Esophagus muscularis mucosa (tissue), 4 donors: ENCODE measurements at regions not wholly inside any gene's neighbourhood (a gene's known extent, or its start where the extent isn't known, plus 50 kb on each side); places are given as distances from the start of the nearest gene placed in this dataset.
A peak's percentile ranks its signal among the peaks of the same experiment; 100 is the strongest.

Experiments
- DNase-seq: peaks from one replicate; pipeline ENCODE4 v3.0.0-alpha.2; 2017; ENCODE audit errors: extremely low spot score
- H3K27ac ChIP-seq, 4 donors: fragments of 200-600 bp; sonication (generic); replicated peaks in 1 of 4; 1 replicate in 3 of 4; 2 replicates in 1 of 4; pipeline ENCODE4 v1.5.1; 2016 to 2019; ENCODE audit warnings: mild to moderate bottlenecking in 1 of 4
- H3K27me3 ChIP-seq, 4 donors: fragments of 200-600 bp; sonication (generic); one replicate each; pipeline versions ENCODE4 v1.5.1 to v1.6.0; 2016 to 2019
- H3K36me3 ChIP-seq, 4 donors: fragments of 200-600 bp; sonication (generic); one replicate each; pipeline ENCODE4 v1.5.1; 2016 to 2019
- H3K4me1 ChIP-seq, 4 donors: fragments of 200-600 bp; sonication (generic); one replicate each; pipeline ENCODE4 v1.5.1; 2016 to 2019
- H3K4me3 ChIP-seq, 4 donors: fragments of 200-600 bp; sonication (generic); 1 replicate in 2 of 4; 2 replicates in 2 of 4; pipeline ENCODE4 v1.5.1; 2016 to 2019; ENCODE audit warnings: mild to moderate bottlenecking in 4 of 4, moderate library complexity in 1 of 4
- H3K9me3 ChIP-seq, 4 donors: fragments of 200-600 bp; sonication (generic); 1 replicate in 3 of 4; 2 replicates in 1 of 4; pipeline ENCODE4 v1.5.1; 2016 to 2019
- EP300 ChIP-seq: sonication (generic); formaldehyde crosslinking; IDR thresholded peaks from one replicate; pipeline ENCODE4 v1.6.1; 2017; ENCODE audit warnings: antibody characterized with exemption
- POLR2A ChIP-seq: fragments of 450-650 bp; IDR thresholded peaks from one replicate; pipeline ENCODE4 v1.6.1; 2017; ENCODE audit warnings: antibody characterized with exemption, moderate library complexity, mild to moderate bottlenecking, low read depth
- POLR2AphosphoS5 ChIP-seq, 2 donors: sonication (generic); formaldehyde crosslinking; IDR thresholded peaks; one replicate each; pipeline ENCODE4 v1.6.1; 2017; ENCODE audit warnings: antibody characterized with exemption in 2 of 2
- WGBS: methylation state at CpG from one replicate; pipeline ENCODE4 v1.1.5; 2018; 5-methylcytosine and 5-hydroxymethylcytosine counted together
- intact Hi-C: fragments of 100-400 bp; cut with DNase I; formaldehyde crosslinking; loops from one replicate; pipeline ENCODE4 v1.15.1; 2023
- TF ChIP-seq, protein P1 (sequence below), 3 experiments: fragments of 200-600 bp in 2 of 3; fragments of 450-650 bp in 1 of 3; sonication (generic) in 2 of 3; IDR thresholded peaks; one replicate each; pipeline ENCODE4 v1.5.1; 2017 to 2019; ENCODE audit warnings: antibody characterized with exemption in 3 of 3, mild to moderate bottlenecking in 2 of 3, moderate library complexity in 1 of 3

DNA sequence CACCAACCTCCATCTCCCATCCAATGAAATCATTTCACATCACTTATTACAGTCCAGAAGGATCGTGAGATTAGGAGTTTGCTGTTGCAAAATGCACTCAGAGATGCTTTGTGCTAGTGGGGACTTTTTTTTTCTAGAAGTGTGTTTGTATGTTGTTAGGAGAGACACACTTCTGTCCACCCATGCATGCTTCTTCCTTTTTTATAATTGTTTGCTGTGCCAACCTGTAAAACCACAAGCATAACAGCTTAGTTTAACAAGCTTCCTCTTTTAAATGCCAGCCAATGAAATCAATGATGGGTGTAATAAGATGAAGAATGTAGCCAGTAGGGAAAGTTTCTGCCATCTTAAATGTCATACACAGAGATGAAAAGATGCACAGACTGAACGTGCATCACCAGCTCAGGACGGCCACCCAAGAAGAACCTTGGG is 305.6 kb upstream of the STT3B start:
- DNase-seq: no peak
- H3K27me3 ChIP-seq: no peaks in the 10 kb centered on the region
- H3K9me3 ChIP-seq: no peaks in the 10 kb centered on the region
- intact Hi-C loops: no loop called here
- no peak overlapping the region for H3K27ac ChIP-seq
- TF ChIP-seq, protein P1, sequence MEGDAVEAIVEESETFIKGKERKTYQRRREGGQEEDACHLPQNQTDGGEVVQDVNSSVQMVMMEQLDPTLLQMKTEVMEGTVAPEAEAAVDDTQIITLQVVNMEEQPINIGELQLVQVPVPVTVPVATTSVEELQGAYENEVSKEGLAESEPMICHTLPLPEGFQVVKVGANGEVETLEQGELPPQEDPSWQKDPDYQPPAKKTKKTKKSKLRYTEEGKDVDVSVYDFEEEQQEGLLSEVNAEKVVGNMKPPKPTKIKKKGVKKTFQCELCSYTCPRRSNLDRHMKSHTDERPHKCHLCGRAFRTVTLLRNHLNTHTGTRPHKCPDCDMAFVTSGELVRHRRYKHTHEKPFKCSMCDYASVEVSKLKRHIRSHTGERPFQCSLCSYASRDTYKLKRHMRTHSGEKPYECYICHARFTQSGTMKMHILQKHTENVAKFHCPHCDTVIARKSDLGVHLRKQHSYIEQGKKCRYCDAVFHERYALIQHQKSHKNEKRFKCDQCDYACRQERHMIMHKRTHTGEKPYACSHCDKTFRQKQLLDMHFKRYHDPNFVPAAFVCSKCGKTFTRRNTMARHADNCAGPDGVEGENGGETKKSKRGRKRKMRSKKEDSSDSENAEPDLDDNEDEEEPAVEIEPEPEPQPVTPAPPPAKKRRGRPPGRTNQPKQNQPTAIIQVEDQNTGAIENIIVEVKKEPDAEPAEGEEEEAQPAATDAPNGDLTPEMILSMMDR (IDR thresholded peaks at IDR 0.05): no peak
- TF ChIP-seq EP300: no peak
- no peaks in the 10 kb centered on the region for H3K4me1 ChIP-seq
- no peak overlapping the region for H3K4me3 ChIP-seq
- no peaks in the 10 kb centered on the region for H3K36me3 ChIP-seq
- 68% methylated on average over 3 of the region's 3 CpGs for WGBS

DNA sequence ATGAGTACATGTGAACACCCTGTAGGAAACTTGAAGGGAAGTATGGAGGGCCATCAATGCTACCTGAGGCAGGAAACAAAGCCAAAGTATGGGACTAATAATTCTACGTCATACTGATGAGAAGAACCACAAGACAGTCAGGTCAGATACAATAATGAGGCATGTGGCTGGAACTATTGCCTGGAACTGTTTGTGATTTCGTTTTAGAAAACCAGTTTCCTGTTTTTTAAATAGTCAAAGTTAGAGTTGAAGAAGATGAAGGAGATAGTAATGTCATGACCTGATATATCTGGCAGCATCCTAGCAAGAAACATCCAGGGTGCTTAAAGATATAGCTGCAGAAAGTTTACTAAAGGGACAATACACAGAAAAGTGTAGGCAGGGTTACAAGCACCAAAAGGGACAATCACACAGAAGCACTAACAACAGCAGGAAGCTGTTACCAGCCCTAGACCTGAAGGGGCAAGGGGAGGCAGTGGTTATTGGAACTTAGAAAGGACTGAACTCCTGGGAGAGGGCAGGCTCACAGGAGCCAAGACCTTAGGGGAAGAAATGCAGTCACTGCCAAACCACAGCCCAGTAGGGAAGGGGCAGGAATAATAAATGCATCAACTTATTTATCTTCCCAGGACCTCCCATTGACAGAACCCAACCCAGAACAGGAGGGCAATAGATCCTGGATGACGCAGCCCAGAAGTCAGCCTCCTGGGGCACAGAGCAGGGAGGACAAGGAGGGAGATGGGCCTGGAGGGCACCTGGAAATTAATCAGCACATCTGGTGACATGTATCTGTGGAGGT is 302.1 kb upstream of the STT3B start:
- H3K9me3 ChIP-seq: no peaks in the 10 kb centered on the region
- TF ChIP-seq, protein P1 (IDR thresholded peaks at IDR 0.05): no peak
- TF ChIP-seq EP300 (no peak), POLR2A (no peak), POLR2AphosphoS5 (IDR thresholded peaks at IDR 0.05) (no peak)
- no peak for DNase-seq
- H3K27ac ChIP-seq: no peak overlapping the region
- H3K27me3 ChIP-seq: peaks cover 0 to 5% (median 0%) of the 10 kb centered on the region in 4 donors
- intact Hi-C loops: no loop called here
- WGBS: 73% methylated on average over 3 of the region's 3 CpGs
- no peak overlapping the region for H3K4me3 ChIP-seq
- H3K4me1 ChIP-seq: no peaks in the 10 kb centered on the region
- no peaks in the 10 kb centered on the region for H3K36me3 ChIP-seq

DNA sequence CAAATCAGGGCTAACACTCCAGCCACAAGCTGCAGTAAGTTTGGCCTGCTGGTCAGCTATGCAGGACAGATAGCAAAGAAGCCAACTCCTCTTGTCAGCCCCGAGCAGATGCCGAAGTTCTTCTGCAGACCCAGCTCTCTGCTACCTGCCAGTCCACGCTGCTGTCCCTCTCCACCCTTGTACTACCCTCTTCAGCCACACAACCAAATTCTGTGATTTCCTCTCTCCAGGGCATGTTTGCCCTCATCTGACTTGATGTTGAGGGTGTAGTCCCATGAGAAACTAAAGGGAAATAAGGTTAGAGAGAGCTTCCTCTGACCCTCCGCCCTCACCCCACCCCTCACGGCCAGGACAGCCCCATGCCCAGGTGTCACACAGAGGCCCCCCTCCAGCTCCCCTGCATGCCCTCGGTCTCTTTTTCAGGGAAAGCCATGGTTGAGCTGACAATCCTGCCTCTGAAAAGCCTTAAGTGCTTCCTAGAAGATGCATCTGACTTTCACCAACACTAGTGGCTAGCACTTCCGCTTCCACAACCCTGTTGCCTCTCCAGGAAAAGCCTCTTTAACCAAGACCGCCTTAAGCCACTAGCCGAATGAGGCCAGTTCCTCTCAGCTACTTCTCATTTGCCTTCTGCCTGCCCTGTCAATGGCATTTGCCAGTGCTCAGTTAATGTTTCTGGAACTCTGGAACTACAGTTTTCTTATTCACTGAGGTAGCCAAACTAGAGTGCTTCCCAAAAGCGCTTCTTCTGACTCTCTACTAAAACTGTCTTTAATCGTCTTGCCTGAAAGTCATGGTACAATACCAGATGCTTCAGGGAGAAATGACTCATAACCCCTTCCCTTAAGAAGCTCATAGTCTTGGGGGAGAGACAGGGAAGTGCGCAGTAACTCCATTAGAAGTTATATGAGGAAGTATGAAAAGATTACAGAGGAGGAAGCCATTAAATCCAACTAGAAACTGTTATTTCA is 300.4 kb upstream of the STT3B start:
- Histone ChIP-seq H3K27me3 (peaks cover 0 to 5% (median 0%) of the 10 kb centered on the region in 4 donors), H3K27ac (peak overlapping the region in 2 of 4 donors; percentile 33 to 35), H3K4me1 (no peaks in the 10 kb centered on the region), H3K4me3 (no peak overlapping the region), H3K36me3 (no peaks in the 10 kb centered on the region), H3K9me3 (no peaks in the 10 kb centered on the region)
- TF ChIP-seq, protein P1 (IDR thresholded peaks at IDR 0.05): no peak
- no peak for TF ChIP-seq POLR2AphosphoS5 (IDR thresholded peaks at IDR 0.05)
- TF ChIP-seq POLR2A: no peak
- no peak for TF ChIP-seq EP300
- no peak for DNase-seq
- intact Hi-C loops: no loop called here
- WGBS: 73% methylated on average over 12 of the region's 12 CpGs

DNA sequence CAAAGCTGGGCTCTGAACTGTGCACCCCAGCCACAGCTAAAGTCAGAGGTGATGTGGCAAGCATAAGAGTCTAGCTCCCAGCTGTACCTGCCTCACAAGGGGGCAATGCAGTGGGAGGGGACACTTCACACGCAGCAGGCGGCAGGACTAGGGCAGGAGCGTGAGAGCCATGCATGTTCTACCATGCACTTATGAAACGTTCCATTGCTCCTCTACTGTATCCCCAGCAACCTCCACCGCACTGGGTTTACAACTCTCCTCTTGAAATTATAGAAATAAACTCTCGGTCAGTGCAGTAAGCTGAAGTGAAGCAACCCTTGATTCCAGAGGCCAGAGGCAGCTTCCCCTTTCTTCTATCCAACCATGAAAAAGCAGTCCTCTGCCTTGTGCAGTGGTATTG is 298.6 kb upstream of the STT3B start:
- no peak overlapping the region for H3K27ac ChIP-seq
- TF ChIP-seq POLR2A (no peak), EP300 (no peak), POLR2AphosphoS5 (IDR thresholded peaks at IDR 0.05) (no peak)
- TF ChIP-seq, protein P1 (IDR thresholded peaks at IDR 0.05): no peak
- no peaks in the 10 kb centered on the region for H3K9me3 ChIP-seq
- peaks cover 0 to 5% (median 0%) of the 10 kb centered on the region in 4 donors for H3K27me3 ChIP-seq
- intact Hi-C loops: no loop called here
- H3K36me3 ChIP-seq: no peaks in the 10 kb centered on the region
- 83% methylated on average over 6 of the region's 6 CpGs for WGBS
- no peak for DNase-seq
- H3K4me1 ChIP-seq: no peaks in the 10 kb centered on the region
- no peak overlapping the region for H3K4me3 ChIP-seq
